ENCODE measurements at regions not wholly inside any gene's neighbourhood (a gene's known extent, or its start where the extent isn't known, plus 50 kb on each side); places are given as distances from the start of the nearest gene placed in this dataset.

GRCh38 chr2:123769001-123769400, 256.1 kb upstream of the CNTNAP5 start:
- ChIA-PET POLR2A (ENCODE audit: low non-redundant PET) (no interaction called here), CTCF (no interaction called here)
- no peak for DNase-seq (ENCODE audit: low spot score)
- no peak for TF ChIP-seq CTCF (conservative IDR thresholded peaks at IDR 0.05; ENCODE audit: low read depth)
- no peak overlapping the region for H3K27ac ChIP-seq

GRCh38 chr2:123770996-123771720, 253.9 kb upstream of the CNTNAP5 start:
- POLR2A ChIA-PET (ENCODE audit: low non-redundant PET): no interaction called here
- no peak for TF ChIP-seq CTCF (conservative IDR thresholded peaks at IDR 0.05; ENCODE audit: low read depth)
- CTCF ChIA-PET: interaction anchor here (0.6 kb wide), 1 partner anchor 335 kb away, joined by 3 read pairs; no protein-coding TSS in a partner anchor
- no peak for DNase-seq (ENCODE audit: low spot score)
- no peak overlapping the region for H3K27ac ChIP-seq

GRCh38 chr2:123771928-123772632, 253.0 kb upstream of the CNTNAP5 start:
- TF ChIP-seq CTCF (conservative IDR thresholded peaks at IDR 0.05; ENCODE audit: low read depth): no peak
- H3K27ac ChIP-seq: no peak overlapping the region
- ChIA-PET CTCF (no interaction called here), POLR2A (ENCODE audit: low non-redundant PET) (no interaction called here)
- no peak for DNase-seq (ENCODE audit: low spot score)

- no peak for DNase-seq (ENCODE audit: low spot score)
- ChIA-PET POLR2A (ENCODE audit: low non-redundant PET) (no interaction called here), CTCF (no interaction called here)
- H3K27ac ChIP-seq: no peak overlapping the region
- no peak for TF ChIP-seq CTCF (conservative IDR thresholded peaks at IDR 0.05; ENCODE audit: low read depth)
Observed at GRCh38 chr2:123777116-123777515, 248.0 kb upstream of the CNTNAP5 start.

GRCh38 chr2:123783164-123783563, 241.9 kb upstream of the CNTNAP5 start:
- ChIA-PET CTCF (interaction anchor here (0.6 kb wide), 1 partner anchor 41 kb away, joined by 4 read pairs; no protein-coding TSS in a partner anchor), POLR2A (ENCODE audit: low non-redundant PET) (no interaction called here)
- no peak for TF ChIP-seq CTCF (conservative IDR thresholded peaks at IDR 0.05; ENCODE audit: low read depth)
- DNase-seq (ENCODE audit: low spot score): no peak
- no peak overlapping the region for H3K27ac ChIP-seq

GRCh38 chr2:123785332-123785731, 239.8 kb upstream of the CNTNAP5 start:
- TF ChIP-seq CTCF (conservative IDR thresholded peaks at IDR 0.05; ENCODE audit: low read depth): no peak
- POLR2A ChIA-PET (ENCODE audit: low non-redundant PET): no interaction called here
- H3K27ac ChIP-seq: no peak overlapping the region
- CTCF ChIA-PET: no interaction called here
- no peak for DNase-seq (ENCODE audit: low spot score)
